ENCODE measurements at regions not wholly inside any gene's neighbourhood (a gene's known extent, or its start where the extent isn't known, plus 50 kb on each side); places are given as distances from the start of the nearest gene placed in this dataset.

- DNase-seq = no peak
Measured at GRCh38 chr21:29443411-29444010, 144.8 kb downstream of the BACH1 start.

- no peak for DNase-seq
Measured at GRCh38 chr21:29448766-29449165, 150.0 kb downstream of the BACH1 start.

DNA sequence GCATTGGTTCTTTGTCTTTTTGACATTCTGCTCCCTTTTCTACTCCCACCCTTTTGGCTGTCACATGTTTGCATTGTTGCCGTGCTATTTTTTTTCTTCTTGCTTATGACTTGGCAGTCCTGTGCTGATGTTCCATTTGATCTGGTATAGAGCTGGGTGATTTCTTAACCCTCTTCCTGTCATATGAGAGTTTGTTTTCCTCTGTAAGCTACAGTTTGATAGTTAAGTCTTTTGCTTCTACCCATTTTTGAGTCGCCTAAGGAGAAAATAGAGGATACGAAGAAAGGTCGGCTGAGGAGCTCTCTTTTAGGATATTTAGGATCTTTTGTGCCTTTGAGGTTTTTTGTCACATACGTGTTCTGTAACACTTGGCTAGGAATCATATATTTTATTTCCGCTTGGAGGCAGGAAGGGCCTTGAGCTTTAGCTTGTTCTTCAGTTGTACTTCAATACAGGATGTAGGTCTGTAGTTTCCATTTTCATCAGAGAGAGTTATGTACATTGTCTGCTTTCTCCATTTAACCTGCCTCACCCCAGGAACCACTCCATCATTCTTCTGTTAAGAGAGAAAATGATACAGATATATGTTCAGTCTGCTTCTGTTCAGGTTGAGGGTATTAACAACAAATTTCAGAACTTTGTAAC, 150.7 kb downstream of the BACH1 start:
- no peak for DNase-seq

DNA sequence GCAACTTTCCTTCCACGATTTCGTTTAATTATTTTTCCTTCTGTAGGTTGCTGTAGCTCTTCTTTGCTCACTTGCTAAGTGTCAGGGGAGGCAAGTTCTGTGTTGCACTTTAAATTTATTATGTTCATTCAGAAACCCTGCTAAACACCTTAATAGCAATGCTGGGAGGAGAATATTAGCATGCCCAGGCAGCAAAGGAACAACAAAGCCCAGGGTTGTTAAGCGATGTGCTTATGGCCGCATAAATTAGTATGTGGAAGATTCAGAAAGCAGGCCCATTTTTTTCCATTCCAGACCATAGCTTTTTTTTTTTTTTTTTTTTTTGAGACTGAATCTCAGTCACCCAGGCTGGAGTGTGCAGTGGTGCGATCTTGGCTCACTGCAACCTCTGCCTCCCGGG, 151.3 kb downstream of the BACH1 start:
- DNase-seq = no peak

- DNase-seq = no peak
Measured at GRCh38 chr21:29453511-29453910, 154.8 kb downstream of the BACH1 start.

DNA sequence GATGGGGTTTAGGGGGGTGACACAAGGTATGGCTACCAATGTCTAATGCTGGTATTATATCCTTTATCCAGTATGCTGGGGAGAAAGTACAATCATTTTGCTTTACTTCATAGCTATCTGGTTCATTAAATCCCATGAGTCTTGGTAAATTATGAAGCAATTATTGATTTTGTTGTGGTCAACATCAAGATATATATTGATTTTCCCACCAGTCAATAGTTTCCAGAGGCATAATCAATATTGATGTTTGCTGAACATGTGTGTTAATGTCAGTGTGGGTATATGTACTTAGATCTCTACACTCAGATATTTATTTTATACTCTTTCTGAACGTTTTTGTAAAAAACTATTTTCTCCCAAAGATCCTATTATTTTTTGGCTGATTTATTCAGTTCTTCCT, 155.5 kb downstream of the BACH1 start:
- no peak for DNase-seq

DNA sequence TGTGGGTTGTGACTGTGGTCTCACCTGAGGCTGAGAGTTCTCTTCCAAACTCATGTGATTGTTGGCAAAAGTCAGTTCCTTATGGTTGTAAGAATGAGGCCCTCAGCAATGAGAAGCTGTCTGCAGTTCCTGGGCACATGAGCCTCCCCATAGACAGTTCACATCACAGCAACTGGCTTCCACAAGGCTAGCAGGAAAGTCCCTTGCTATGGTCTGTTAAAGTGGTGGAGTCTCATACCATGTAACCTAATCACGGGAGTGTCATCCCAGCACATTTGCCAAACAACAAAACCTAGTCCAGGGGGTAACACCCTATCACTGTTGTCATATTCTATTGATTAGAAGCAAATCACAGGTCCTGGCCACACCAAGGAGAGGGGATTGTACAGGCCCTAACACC, 163.8 kb downstream of the BACH1 start:
- DNase-seq = no peak

- DNase-seq = no peak
Measured at GRCh38 chr21:29465546-29465945, 166.8 kb downstream of the BACH1 start.

DNA sequence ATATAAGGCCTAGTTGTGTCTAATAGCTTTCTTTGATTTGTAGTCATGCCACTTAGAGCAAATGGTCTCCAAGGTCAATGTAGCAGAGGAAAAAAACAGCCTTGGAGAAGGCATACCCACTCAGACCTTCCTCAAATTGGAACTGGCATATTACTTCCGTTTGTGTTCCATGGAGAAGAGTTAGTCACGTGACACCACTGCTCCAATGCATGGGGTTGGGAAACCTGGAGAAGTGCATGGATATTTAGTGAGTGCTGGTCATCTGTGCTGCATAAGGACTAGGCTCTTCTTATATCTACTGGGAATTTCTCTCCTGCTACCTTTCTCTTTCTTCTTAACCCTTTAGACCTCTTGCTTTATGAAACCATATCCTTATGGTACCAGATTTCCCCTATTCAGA, 167.8 kb downstream of the BACH1 start:
- no peak for DNase-seq

- no peak for DNase-seq
Measured at GRCh38 chr21:29470397-29470796, 171.7 kb downstream of the BACH1 start.

DNA sequence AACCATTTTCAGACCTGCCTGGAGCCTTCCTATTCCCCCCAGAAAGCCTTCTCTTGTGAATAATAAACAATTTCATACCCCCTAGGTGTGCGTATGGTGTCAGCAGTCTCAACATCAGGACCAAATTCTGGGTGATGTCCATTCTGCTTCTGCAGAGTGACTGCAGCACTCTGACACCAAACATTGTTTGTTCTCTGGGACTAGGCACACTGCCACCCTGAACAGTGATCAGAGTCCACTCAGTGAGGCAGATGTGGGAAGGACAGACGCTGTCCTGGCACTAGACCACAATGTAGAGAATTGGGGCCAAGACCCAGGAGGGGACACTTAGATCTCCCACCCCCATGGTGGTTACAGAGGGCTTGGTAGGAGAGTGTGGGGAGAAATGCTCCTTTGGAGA, 175.1 kb downstream of the BACH1 start:
- DNase-seq = no peak

DNA sequence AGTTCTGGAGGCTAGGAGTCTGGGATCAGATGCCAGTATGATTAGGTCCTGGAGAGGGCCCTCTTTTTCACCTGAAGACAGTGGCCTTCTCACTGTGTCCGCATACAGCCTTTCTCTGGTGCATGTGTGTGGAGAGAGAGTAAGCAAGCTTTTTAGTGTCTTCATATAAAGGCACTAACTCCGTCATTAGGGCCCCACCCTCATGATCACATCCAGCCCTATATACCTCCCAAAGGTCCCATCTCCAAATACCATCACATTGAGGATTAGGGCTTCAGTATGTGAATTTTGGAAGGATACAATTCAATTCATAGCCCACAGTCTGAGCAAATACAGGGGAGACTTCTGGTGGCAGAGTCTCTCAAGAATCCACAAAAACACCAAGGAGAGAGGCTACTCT, 176.6 kb downstream of the BACH1 start:
- no peak for DNase-seq

DNA sequence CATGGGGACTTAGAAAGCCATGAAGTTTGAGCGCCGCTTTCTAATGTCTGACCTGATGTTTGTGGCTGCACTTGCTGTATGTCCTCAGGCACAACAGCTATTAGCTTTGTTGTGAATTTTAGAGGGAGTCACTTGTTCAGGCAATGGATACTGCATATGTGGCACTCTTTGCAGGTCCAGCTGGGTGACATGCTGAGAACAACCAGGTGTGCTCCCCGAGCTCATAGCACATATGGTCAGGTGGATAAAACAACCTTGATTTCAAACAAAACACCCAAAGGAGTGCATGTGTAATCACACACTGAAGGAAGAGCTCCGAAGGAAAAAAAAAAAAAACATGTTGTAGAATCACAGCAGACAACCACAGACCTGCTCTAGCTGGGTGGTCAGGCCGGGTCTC, 178.6 kb downstream of the BACH1 start:
- no peak for DNase-seq

DNA sequence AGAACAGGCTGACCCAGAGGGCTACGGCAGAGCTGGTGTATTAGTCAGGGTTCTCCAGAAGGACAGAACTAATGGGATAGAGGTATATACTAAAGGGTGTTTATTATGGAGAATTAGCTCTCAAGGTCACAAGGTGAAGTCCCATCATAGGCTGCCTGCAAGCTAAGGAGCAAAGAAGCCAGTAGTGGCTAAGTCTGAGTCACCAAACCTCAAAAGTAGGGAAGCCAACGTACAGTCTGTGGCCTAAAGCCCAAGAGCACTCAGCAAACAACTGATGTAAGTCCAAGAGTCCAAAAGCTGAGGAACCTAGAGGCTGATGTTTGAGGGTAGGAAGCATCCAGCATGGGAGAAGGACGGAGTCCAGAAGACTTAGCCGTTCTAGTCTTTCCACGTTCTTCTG, 179.2 kb downstream of the BACH1 start:
- DNase-seq = no peak

- no peak for DNase-seq
Measured at GRCh38 chr21:29481081-29481480, 182.4 kb downstream of the BACH1 start.

DNA sequence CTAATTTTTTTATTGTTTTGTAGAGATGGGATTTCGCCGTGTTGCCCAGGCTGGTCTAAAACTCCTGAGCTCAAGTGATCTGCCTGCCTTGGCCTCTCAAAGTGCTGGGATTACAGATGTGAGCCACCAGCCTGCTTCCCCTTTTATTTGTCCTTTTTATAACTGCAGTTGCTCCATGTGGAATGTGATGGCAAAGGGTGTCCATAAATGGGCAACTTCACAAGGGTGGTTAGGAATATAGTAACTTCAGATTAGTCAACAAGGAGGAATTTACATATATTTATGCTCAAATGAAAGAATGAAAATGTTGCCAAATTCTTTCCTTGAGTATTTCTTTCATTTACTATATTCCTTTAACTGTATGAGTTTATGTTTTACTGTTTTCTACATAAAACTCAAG, 182.9 kb downstream of the BACH1 start:
- no peak for DNase-seq

GRCh38 chr21:29486306-29486807, 187.6 kb downstream of the BACH1 start:
- DNase-seq = no peak
